Immature natural killer cell (primary cell): ENCODE measurements at regions not wholly inside any gene's neighbourhood (a gene's known extent, or its start where the extent isn't known, plus 50 kb on each side); places are given as distances from the start of the nearest gene placed in this dataset.

Source experiments
- DNase-seq, 3 donors: peaks; one replicate each; pipeline ENCODE4 v3.0.0; 2022; ENCODE audit warnings: mixed read lengths in 1 of 3
- H3K27ac Mint-ChIP-seq, 6 donors: one replicate each; pipeline ENCODE4 v1.8.0; 2020; ENCODE audit warnings: mixed read lengths in 6 of 6, mild to moderate bottlenecking in 5 of 6, inconsistent platforms in 4 of 6, moderate library complexity in 3 of 6
- H3K27me3 Mint-ChIP-seq, 3 donors: one replicate each; pipeline ENCODE4 v1.8.0; 2020 to 2021; ENCODE audit warnings: low read depth in 3 of 3, mild to moderate bottlenecking in 3 of 3, mixed read lengths in 3 of 3, moderate library complexity in 3 of 3, inconsistent platforms in 1 of 3
- H3K36me3 Mint-ChIP-seq, 3 donors: one replicate each; pipeline ENCODE4 v1.8.0; 2020; ENCODE audit warnings: mixed read lengths in 3 of 3, inconsistent platforms in 2 of 3, mild to moderate bottlenecking in 2 of 3
- H3K4me1 Mint-ChIP-seq, 2 donors: one replicate each; pipeline ENCODE4 v1.8.0; 2020; ENCODE audit warnings: inconsistent platforms in 2 of 2, mild to moderate bottlenecking in 2 of 2, mixed read lengths in 2 of 2, moderate library complexity in 1 of 2
- H3K4me3 Mint-ChIP-seq, 5 donors: one replicate each; pipeline ENCODE4 v1.8.0; 2020; ENCODE audit warnings: mild to moderate bottlenecking in 5 of 5, mixed read lengths in 5 of 5, inconsistent platforms in 3 of 5, moderate library complexity in 3 of 5
- H3K9me3 Mint-ChIP-seq, 6 donors: one replicate each; pipeline ENCODE4 v1.8.0; 2020; ENCODE audit warnings: mild to moderate bottlenecking in 6 of 6, mixed read lengths in 6 of 6, inconsistent platforms in 4 of 6, moderate library complexity in 3 of 6

GRCh38 chr13:44172281-44172810 is 201.3 kb upstream of the SERP2 start:
- H3K4me3 Mint-ChIP-seq, result no peak overlapping the region
- H3K4me1 Mint-ChIP-seq, result no peaks in the 10 kb centered on the region
- no peak overlapping the region for H3K27ac Mint-ChIP-seq
- H3K9me3 Mint-ChIP-seq, result peaks cover 0 to 2% (median 0%) of the 10 kb centered on the region in 6 donors
- peaks cover 0 to 8% (median 0%) of the 10 kb centered on the region in 3 donors for H3K36me3 Mint-ChIP-seq
- H3K27me3 Mint-ChIP-seq, result peaks cover 0 to 5% (median 0%) of the 10 kb centered on the region in 3 donors
- no peak for DNase-seq

- peaks cover 0 to 2% (median 0%) of the 10 kb centered on the region in 6 donors for H3K9me3 Mint-ChIP-seq
- H3K4me3 Mint-ChIP-seq, result no peak overlapping the region
- H3K36me3 Mint-ChIP-seq, result peaks cover 0 to 4% (median 0%) of the 10 kb centered on the region in 3 donors
- no peak overlapping the region for H3K27ac Mint-ChIP-seq
- no peaks in the 10 kb centered on the region for H3K4me1 Mint-ChIP-seq
- peaks cover 0 to 3% (median 1%) of the 10 kb centered on the region in 3 donors for H3K27me3 Mint-ChIP-seq
- DNase-seq, result no peak
These were observed 198.7 kb upstream of the SERP2 start for GRCh38 chr13:44174769-44175425.

- Mint-ChIP-seq H3K27me3 (peaks cover 0 to 6% (median 1%) of the 10 kb centered on the region in 3 donors), H3K9me3 (no peaks in the 10 kb centered on the region), H3K27ac (no peak overlapping the region), H3K36me3 (peaks cover 0 to 4% (median 0%) of the 10 kb centered on the region in 3 donors), H3K4me1 (no peaks in the 10 kb centered on the region), H3K4me3 (no peak overlapping the region)
- DNase-seq, result no peak
These were observed 197.5 kb upstream of the SERP2 start for GRCh38 chr13:44176173-44176572.

GRCh38 chr13:44180876-44181536 is 192.6 kb upstream of the SERP2 start:
- Mint-ChIP-seq H3K27ac (no peak overlapping the region), H3K4me1 (no peaks in the 10 kb centered on the region), H3K36me3 (peaks cover 0 to under 1% (median 0%) of the 10 kb centered on the region in 3 donors), H3K27me3 (peaks cover 0 to 4% (median 4%) of the 10 kb centered on the region in 3 donors), H3K9me3 (no peaks in the 10 kb centered on the region), H3K4me3 (no peak overlapping the region)
- no peak for DNase-seq

GRCh38 chr13:44181931-44182330 is 191.7 kb upstream of the SERP2 start:
- peaks cover 0 to 1% (median 0%) of the 10 kb centered on the region in 6 donors for H3K9me3 Mint-ChIP-seq
- H3K27me3 Mint-ChIP-seq, result peaks cover 0 to 4% (median 4%) of the 10 kb centered on the region in 3 donors
- H3K36me3 Mint-ChIP-seq, result no peaks in the 10 kb centered on the region
- no peak for DNase-seq
- H3K27ac Mint-ChIP-seq, result no peak overlapping the region
- H3K4me1 Mint-ChIP-seq, result no peaks in the 10 kb centered on the region
- no peak overlapping the region for H3K4me3 Mint-ChIP-seq

GRCh38 chr13:44184740-44185139 is 188.9 kb upstream of the SERP2 start:
- Mint-ChIP-seq H3K4me1 (no peaks in the 10 kb centered on the region), H3K4me3 (no peak overlapping the region), H3K9me3 (peaks cover 0 to 3% (median 0%) of the 10 kb centered on the region in 6 donors), H3K27ac (no peak overlapping the region), H3K27me3 (peaks cover 0 to 6% (median 3%) of the 10 kb centered on the region in 3 donors), H3K36me3 (no peaks in the 10 kb centered on the region)
- no peak for DNase-seq

- no peak overlapping the region for H3K4me3 Mint-ChIP-seq
- DNase-seq, result no peak
- H3K4me1 Mint-ChIP-seq, result no peaks in the 10 kb centered on the region
- H3K27me3 Mint-ChIP-seq, result peaks cover 0 to 3% (median 2%) of the 10 kb centered on the region in 3 donors
- H3K9me3 Mint-ChIP-seq, result peaks cover 0 to 3% (median 0%) of the 10 kb centered on the region in 6 donors
- H3K36me3 Mint-ChIP-seq, result no peaks in the 10 kb centered on the region
- no peak overlapping the region for H3K27ac Mint-ChIP-seq
These were observed 185.4 kb upstream of the SERP2 start for GRCh38 chr13:44188257-44188656.

GRCh38 chr13:44189085-44189484 is 184.5 kb upstream of the SERP2 start:
- H3K36me3 Mint-ChIP-seq, result no peaks in the 10 kb centered on the region

GRCh38 chr13:44191103-44191502 is 182.5 kb upstream of the SERP2 start:
- DNase-seq, result no peak
- H3K4me3 Mint-ChIP-seq, result no peak overlapping the region
- H3K9me3 Mint-ChIP-seq, result peaks cover 0 to 3% (median 0%) of the 10 kb centered on the region in 6 donors
- peaks cover 0 to 10% of the 10 kb centered on the region in 2 donors for H3K4me1 Mint-ChIP-seq
- H3K27ac Mint-ChIP-seq, result no peak overlapping the region
- H3K36me3 Mint-ChIP-seq, result no peaks in the 10 kb centered on the region
- peaks cover 0 to 2% (median 2%) of the 10 kb centered on the region in 3 donors for H3K27me3 Mint-ChIP-seq

More at GRCh38 chr13:44189085-44189484, 184.5 kb upstream of the SERP2 start:
- Mint-ChIP-seq H3K27me3 (peaks cover 0 to 3% (median 2%) of the 10 kb centered on the region in 3 donors), H3K4me3 (no peak overlapping the region), H3K9me3 (peaks cover 0 to 3% (median 0%) of the 10 kb centered on the region in 6 donors), H3K27ac (no peak overlapping the region), H3K4me1 (no peaks in the 10 kb centered on the region)
- no peak for DNase-seq

- DNase-seq, result peak; percentile 5 to 30 (median 26)
- Mint-ChIP-seq H3K27me3 (peaks cover 0 to 4% (median 2%) of the 10 kb centered on the region in 3 donors), H3K27ac (no peak overlapping the region), H3K9me3 (peaks cover 0 to 3% (median 0%) of the 10 kb centered on the region in 6 donors), H3K4me3 (no peak overlapping the region), H3K36me3 (no peaks in the 10 kb centered on the region), H3K4me1 (peaks cover 1 to 15% of the 10 kb centered on the region in 2 donors)
These were observed 182.0 kb upstream of the SERP2 start for GRCh38 chr13:44191504-44192171.

- no peak overlapping the region for H3K27ac Mint-ChIP-seq
- H3K4me3 Mint-ChIP-seq, result no peak overlapping the region
- H3K4me1 Mint-ChIP-seq, result peaks cover 1 to 15% of the 10 kb centered on the region in 2 donors
These were observed 179.9 kb upstream of the SERP2 start for GRCh38 chr13:44193731-44194130.

GRCh38 chr13:44195245-44195644 is 178.4 kb upstream of the SERP2 start:
- Mint-ChIP-seq H3K27me3 (peaks cover 0 to 4% (median 2%) of the 10 kb centered on the region in 3 donors), H3K9me3 (no peaks in the 10 kb centered on the region), H3K4me1 (peaks cover 1 to 15% of the 10 kb centered on the region in 2 donors), H3K27ac (no peak overlapping the region), H3K4me3 (no peak overlapping the region), H3K36me3 (no peaks in the 10 kb centered on the region)
- DNase-seq, result no peak

More at GRCh38 chr13:44193731-44194130, 179.9 kb upstream of the SERP2 start:
- no peaks in the 10 kb centered on the region for H3K9me3 Mint-ChIP-seq
- no peak for DNase-seq
- no peaks in the 10 kb centered on the region for H3K36me3 Mint-ChIP-seq
- H3K27me3 Mint-ChIP-seq, result peaks cover 0 to 4% (median 0%) of the 10 kb centered on the region in 3 donors

- no peak overlapping the region for H3K4me3 Mint-ChIP-seq
- peak overlapping the region in 1 of 6 donors; percentile 64 for H3K27ac Mint-ChIP-seq
- no peak for DNase-seq
- H3K9me3 Mint-ChIP-seq, result no peaks in the 10 kb centered on the region
- H3K27me3 Mint-ChIP-seq, result peaks cover 0 to 4% (median 2%) of the 10 kb centered on the region in 3 donors
- H3K36me3 Mint-ChIP-seq, result no peaks in the 10 kb centered on the region
- H3K4me1 Mint-ChIP-seq, result peaks cover 1 to 15% of the 10 kb centered on the region in 2 donors
These were observed 177.3 kb upstream of the SERP2 start for GRCh38 chr13:44196196-44196751.
